GM12865 (cell line): ENCODE measurements at regions not wholly inside any gene's neighbourhood (a gene's known extent, or its start where the extent isn't known, plus 50 kb on each side); places are given as distances from the start of the nearest gene placed in this dataset.

Experiments used
- DNase-seq: peaks from one replicate; pipeline ENCODE4 v3.0.0; 2010; ENCODE audit warnings: low read depth
- H3K4me3 ChIP-seq: 2 replicates; pipeline ENCODE4 v1.5.1; 2011; ENCODE audit warnings: mild to moderate bottlenecking, low read depth, low read length, control low read depth
- TF ChIP-seq, protein P1 (sequence below): IDR thresholded peaks from 2 replicates; pipeline ENCODE4 v1.5.1; 2011; ENCODE audit warnings: low read length, control low read depth, low read depth, inconsistent platforms; ENCODE audit not compliant: insufficient read depth; ENCODE audit errors: missing control alignments

DNA sequence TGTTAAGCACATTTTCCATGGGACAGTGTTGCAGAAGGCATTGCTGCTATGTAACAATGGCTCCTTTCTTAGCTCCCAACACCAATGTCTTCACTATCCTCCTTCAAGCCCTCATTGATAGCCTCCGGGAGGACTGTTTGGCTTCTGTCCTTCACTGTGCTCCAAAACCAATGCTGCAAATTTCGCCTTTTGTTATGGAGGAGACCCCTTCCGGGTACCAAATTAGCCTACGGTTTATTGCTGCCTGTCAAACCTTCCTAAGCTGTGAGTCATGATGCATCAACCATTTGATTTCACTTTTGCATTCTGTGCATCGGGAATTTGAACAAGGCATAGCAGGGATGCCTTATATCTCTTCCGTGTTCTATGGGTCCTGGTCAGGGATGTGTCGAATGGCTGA is 432.9 kb downstream of the GATA3 start:
- no peak for DNase-seq
- H3K4me3 ChIP-seq = no peak overlapping the region
- TF ChIP-seq, protein P1, sequence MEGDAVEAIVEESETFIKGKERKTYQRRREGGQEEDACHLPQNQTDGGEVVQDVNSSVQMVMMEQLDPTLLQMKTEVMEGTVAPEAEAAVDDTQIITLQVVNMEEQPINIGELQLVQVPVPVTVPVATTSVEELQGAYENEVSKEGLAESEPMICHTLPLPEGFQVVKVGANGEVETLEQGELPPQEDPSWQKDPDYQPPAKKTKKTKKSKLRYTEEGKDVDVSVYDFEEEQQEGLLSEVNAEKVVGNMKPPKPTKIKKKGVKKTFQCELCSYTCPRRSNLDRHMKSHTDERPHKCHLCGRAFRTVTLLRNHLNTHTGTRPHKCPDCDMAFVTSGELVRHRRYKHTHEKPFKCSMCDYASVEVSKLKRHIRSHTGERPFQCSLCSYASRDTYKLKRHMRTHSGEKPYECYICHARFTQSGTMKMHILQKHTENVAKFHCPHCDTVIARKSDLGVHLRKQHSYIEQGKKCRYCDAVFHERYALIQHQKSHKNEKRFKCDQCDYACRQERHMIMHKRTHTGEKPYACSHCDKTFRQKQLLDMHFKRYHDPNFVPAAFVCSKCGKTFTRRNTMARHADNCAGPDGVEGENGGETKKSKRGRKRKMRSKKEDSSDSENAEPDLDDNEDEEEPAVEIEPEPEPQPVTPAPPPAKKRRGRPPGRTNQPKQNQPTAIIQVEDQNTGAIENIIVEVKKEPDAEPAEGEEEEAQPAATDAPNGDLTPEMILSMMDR = no peak

DNA sequence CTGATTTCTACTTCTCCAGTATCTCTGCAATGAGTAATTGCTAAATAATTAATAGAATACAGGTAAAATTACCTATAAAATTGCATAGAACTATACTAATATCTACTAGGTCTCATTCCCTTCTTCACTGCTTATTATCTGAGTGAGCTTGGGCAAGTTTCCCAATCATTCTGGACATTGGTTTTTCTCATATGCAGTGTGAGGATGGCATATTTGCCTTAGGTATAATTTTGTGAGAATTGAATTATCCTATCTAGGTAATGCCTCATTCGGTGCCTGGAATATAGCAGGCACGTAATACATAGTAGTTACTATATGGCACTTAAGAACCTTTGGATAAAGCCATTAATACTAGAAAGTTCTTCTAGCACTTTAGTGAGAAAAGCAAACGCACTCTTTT is 434.7 kb downstream of the GATA3 start:
- no peak for DNase-seq
- no peak overlapping the region for H3K4me3 ChIP-seq
- TF ChIP-seq, protein P1 = no peak

DNA sequence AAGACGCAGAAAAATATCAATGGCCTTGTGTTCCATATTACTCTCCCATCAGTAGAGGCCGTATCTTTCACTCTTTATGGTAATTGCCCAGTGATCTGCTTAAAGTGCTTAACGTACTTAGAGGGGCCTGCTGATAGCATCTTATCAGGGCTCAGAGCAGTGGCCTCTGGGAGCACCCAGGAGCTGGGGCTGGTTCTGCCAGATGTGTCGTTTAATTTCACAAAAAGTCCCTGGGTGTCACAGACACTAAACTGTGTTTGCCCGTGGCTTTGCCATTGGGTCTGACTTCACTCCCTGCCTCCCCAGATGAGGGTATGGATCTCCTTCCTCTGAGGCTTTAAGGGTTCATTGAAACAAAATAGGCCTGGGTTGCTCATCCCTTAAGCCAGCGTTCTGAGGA is 435.3 kb downstream of the GATA3 start:
- TF ChIP-seq, protein P1 = no peak
- no peak for DNase-seq
- no peak overlapping the region for H3K4me3 ChIP-seq

DNA sequence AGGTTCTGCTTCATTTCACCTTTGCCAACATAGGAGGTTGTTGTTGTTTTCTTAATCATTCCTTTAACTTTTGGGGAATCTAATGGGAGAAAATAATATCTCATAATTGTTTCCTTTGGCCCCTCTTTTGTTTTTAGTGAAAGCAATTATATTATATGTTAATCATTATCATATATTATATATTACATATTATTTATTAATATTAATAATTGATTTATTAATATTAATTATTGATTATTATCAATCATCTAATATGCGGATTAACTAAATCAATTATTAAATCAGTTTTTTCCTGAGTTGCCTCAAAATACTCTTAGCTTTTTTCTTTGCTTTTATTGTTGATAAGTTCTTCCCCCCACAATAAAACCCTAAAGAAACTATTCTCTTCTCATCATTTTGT is 443.8 kb downstream of the GATA3 start:
- TF ChIP-seq, protein P1 = no peak
- H3K4me3 ChIP-seq = no peak overlapping the region
- DNase-seq = no peak

DNA sequence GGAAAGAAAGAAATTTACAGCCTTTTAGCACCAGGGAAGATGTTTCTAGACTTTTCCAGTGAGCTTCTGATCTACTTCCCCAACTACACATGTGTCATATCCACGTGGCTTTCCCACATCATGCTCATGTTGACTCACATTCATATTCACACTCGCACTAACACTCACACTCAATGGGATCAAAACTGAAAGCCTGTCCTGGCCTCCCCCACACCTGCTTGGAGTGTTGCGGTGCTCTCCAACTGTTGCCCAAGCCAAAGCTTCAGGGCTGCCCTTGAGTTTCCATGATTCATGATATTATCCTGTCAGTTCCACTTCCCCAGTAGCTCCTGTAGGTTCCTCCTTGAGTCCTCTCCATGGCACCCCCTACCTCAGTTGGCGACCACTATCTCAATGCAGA is 444.4 kb downstream of the GATA3 start:
- DNase-seq = no peak
- TF ChIP-seq, protein P1 = no peak
- no peak overlapping the region for H3K4me3 ChIP-seq

DNA sequence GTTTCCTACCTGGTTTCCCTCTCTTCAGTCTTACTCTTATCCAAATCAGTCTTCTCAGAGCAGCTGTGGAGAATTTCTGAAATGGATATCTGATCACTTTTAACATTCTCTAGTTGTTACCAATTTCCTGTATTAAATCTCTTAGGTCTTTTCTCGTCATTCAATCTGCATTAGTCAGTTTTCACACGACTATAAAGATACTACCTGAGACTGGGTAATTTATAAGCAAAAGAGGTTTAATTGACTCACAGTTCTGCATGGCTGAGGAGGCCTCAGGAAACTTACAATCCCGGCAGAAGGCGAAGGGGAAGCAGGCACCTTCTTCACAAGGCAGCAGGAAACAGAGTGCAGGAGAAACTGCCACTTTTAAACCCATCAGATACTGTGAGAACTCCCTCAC is 444.8 kb downstream of the GATA3 start:
- TF ChIP-seq, protein P1 = no peak
- no peak overlapping the region for H3K4me3 ChIP-seq
- no peak for DNase-seq

DNA sequence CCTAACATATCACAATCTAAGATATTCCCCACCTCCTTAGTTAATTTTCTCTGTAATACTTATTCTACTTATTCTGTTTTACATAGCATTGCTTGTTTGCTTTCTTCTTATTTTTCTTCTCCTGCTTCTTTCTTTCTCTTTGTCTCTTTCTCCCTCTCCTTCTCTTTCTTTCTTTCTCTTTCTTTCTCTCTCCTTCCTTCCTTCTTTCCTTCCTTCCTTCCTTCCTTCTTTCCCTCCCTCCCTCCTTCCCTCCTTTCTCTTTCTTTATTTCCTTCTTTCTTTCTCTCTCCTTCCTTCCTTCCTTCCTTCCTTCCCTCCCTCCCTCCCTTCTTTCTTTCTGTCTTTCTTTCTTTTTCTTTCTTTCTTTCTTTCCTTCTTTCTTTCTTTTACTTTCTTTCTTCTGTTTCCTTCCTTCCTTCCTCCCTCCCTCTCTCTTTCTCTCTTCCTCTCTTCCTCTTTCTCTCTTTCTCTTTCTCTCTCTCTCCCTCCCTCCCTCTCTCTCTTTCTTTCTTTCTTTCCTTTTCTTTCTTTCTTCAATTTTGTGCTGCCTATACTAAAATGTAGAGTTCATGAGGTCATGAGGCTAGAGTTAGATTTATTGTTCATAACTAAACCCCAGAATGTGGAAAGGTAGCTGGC is 445.4 kb downstream of the GATA3 start:
- no peak for DNase-seq
- TF ChIP-seq, protein P1 = no peak
- no peak overlapping the region for H3K4me3 ChIP-seq
